HEK293T (cell line): ENCODE measurements at regions not wholly inside any gene's neighbourhood (a gene's known extent, or its start where the extent isn't known, plus 50 kb on each side); places are given as distances from the start of the nearest gene placed in this dataset.

ENCODE experiments used
- ARNT ChIP-seq: fragments of 450-650 bp; IDR thresholded peaks from 2 replicates; pipeline ENCODE4 v1.6.1; 2017; ENCODE audit warnings: mild to moderate bottlenecking
- BHLHE40 ChIP-seq: fragments of 450-650 bp; IDR thresholded peaks from 2 replicates; pipeline ENCODE4 v1.6.1; 2016; ENCODE audit warnings: mild to moderate bottlenecking, moderate library complexity, borderline replicate concordance
- ELF4 ChIP-seq: fragments of 450-650 bp; IDR thresholded peaks from 2 replicates; pipeline ENCODE4 v1.6.1; 2017; ENCODE audit warnings: antibody characterized with exemption
- FOXK2 ChIP-seq: fragments of 450-650 bp; IDR thresholded peaks from 2 replicates; pipeline ENCODE4 v1.6.1; 2016; ENCODE audit warnings: mild to moderate bottlenecking
- FOXM1 ChIP-seq: fragments of 450-650 bp; IDR thresholded peaks from 2 replicates; pipeline ENCODE4 v1.6.1; 2017; ENCODE audit warnings: mild to moderate bottlenecking, borderline replicate concordance
- HDGF ChIP-seq: fragments of 450-650 bp; IDR thresholded peaks from 2 replicates; pipeline ENCODE4 v1.6.1; 2017; ENCODE audit warnings: antibody characterized with exemption, borderline replicate concordance
- NFRKB ChIP-seq: fragments of 450-650 bp; IDR thresholded peaks from 2 replicates; pipeline ENCODE4 v1.6.1; 2016; ENCODE audit warnings: mild to moderate bottlenecking, moderate library complexity
- SUZ12 ChIP-seq: fragments of 450-650 bp; IDR thresholded peaks from 2 replicates; pipeline ENCODE4 v1.6.1; 2016; ENCODE audit warnings: mild to moderate bottlenecking
- TARDBP ChIP-seq: fragments of 450-650 bp; IDR thresholded peaks from 2 replicates; pipeline ENCODE4 v1.6.1; 2016
- TF ChIP-seq, protein P1 (sequence below): fragments of 450-650 bp; IDR thresholded peaks from 2 replicates; pipeline ENCODE4 v1.6.1; 2016

DNA sequence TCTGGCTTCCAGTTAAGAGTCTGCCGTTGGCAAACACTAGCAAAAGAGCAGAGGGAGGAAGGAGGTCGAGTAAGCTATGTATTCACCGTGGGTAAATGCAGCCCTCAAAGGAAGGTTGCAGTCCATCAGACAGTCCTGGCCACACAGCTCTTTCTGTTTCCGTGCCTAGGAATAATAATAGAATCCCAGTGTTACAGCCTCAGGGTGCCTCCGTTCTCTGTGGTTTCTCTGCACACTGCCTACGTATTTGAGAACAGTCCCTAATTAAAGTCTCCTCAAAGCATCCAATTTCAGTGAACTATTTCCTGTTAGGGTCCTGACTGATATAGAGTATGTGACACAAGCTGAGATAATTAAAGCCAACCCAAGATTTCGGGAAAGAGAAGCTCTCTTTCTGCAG is 176.7 kb downstream of the GPAM start:
- no peak for TF ChIP-seq TARDBP
- TF ChIP-seq, protein P1, sequence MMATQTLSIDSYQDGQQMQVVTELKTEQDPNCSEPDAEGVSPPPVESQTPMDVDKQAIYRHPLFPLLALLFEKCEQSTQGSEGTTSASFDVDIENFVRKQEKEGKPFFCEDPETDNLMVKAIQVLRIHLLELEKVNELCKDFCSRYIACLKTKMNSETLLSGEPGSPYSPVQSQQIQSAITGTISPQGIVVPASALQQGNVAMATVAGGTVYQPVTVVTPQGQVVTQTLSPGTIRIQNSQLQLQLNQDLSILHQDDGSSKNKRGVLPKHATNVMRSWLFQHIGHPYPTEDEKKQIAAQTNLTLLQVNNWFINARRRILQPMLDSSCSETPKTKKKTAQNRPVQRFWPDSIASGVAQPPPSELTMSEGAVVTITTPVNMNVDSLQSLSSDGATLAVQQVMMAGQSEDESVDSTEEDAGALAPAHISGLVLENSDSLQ: no peak
- TF ChIP-seq HDGF: no peak
- no peak for TF ChIP-seq FOXK2
- TF ChIP-seq NFRKB: no peak
- TF ChIP-seq SUZ12: no peak
- no peak for TF ChIP-seq ELF4
- no peak for TF ChIP-seq BHLHE40
- no peak for TF ChIP-seq ARNT
- TF ChIP-seq FOXM1: no peak
